AG04450 (cell line): ENCODE measurements at regions not wholly inside any gene's neighbourhood (a gene's known extent, or its start where the extent isn't known, plus 50 kb on each side); places are given as distances from the start of the nearest gene placed in this dataset.

ENCODE experiments used
- CTCF ChIA-PET: fragments of 300-600, 350-600 bp; formaldehyde crosslinking; extraction: SDS; loops from one replicate; lab custom pipeline; 2022; ENCODE audit warnings: antibody characterized with exemption, inconsistent platforms; lab: Charles Lee
- POLR2A ChIA-PET: fragments of 350-600 bp; formaldehyde crosslinking; extraction: SDS; loops from one replicate; lab custom pipeline; 2021; ENCODE audit warnings: antibody characterized with exemption, inconsistent platforms; lab: Yijun Ruan, JAX
- DNase-seq: peaks from one replicate; pipeline ENCODE4 v3.0.0-alpha.2; 2011; ENCODE audit warnings: low read depth, low spot score
- H3K27ac ChIP-seq: one replicate; pipeline ENCODE4 v1.5.1; 2012; ENCODE audit warnings: low read depth, low read length, control low read depth
- H3K27me3 ChIP-seq: one replicate; pipeline ENCODE4 v1.6.0; 2012; ENCODE audit warnings: low read length; ENCODE audit not compliant: control insufficient read depth, insufficient read depth
- H3K4me3 ChIP-seq: 2 replicates; pipeline ENCODE4 v1.5.1; 2011; ENCODE audit warnings: mild to moderate bottlenecking, low read depth, low read length, control low read depth
- H3K9me3 ChIP-seq: 2 replicates; pipeline ENCODE4 v1.5.1; 2012; ENCODE audit warnings: low read length; ENCODE audit not compliant: control insufficient read depth, insufficient read depth
- TF ChIP-seq, protein P1 (sequence below): IDR thresholded peaks from 2 replicates; pipeline ENCODE4 v1.5.1; 2011; ENCODE audit warnings: low read depth, low read length, control low read depth, inconsistent platforms

DNA sequence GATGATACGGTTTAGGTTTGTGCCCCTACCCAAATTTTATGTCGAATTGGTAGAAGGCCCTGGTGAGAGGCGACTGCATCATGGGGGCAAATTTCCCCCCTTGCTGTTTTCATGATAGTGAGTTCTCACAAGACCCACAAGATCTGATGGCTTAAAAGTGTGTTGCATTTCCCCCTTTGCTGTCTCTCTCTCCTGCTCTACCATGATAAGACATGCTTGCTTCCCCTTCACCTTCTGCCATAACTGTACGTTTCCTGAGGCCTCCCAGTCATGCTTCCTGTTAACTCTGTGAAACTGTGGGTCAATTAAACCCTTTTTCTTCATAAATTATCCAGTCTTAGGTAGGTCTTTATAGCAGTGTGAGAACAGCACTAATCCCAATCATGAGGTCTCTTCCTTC is 381.2 kb downstream of the RSL24D1 start:
- Histone ChIP-seq H3K4me3 (no peak overlapping the region), H3K27me3 (no peaks in the 10 kb centered on the region), H3K27ac (no peak overlapping the region), H3K9me3 (peaks cover 6% of the 10 kb centered on the region; the same call in 1 of the 2 replicates)
- ChIA-PET CTCF (no interaction called here), POLR2A (no interaction called here)
- no peak for DNase-seq
- TF ChIP-seq, protein P1, sequence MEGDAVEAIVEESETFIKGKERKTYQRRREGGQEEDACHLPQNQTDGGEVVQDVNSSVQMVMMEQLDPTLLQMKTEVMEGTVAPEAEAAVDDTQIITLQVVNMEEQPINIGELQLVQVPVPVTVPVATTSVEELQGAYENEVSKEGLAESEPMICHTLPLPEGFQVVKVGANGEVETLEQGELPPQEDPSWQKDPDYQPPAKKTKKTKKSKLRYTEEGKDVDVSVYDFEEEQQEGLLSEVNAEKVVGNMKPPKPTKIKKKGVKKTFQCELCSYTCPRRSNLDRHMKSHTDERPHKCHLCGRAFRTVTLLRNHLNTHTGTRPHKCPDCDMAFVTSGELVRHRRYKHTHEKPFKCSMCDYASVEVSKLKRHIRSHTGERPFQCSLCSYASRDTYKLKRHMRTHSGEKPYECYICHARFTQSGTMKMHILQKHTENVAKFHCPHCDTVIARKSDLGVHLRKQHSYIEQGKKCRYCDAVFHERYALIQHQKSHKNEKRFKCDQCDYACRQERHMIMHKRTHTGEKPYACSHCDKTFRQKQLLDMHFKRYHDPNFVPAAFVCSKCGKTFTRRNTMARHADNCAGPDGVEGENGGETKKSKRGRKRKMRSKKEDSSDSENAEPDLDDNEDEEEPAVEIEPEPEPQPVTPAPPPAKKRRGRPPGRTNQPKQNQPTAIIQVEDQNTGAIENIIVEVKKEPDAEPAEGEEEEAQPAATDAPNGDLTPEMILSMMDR = no peak

- H3K4me3 ChIP-seq = no peak overlapping the region
- TF ChIP-seq, protein P1 = no peak
- peaks cover 3% of the 10 kb centered on the region; the same call in 1 of the 2 replicates for H3K9me3 ChIP-seq
- ChIA-PET POLR2A (no interaction called here), CTCF (no interaction called here)
- H3K27me3 ChIP-seq = no peaks in the 10 kb centered on the region
- H3K27ac ChIP-seq = no peak overlapping the region
- DNase-seq = no peak
Observed at GRCh38 chr15:54812383-54812782, 384.4 kb downstream of the RSL24D1 start.

- POLR2A ChIA-PET = no interaction called here
- TF ChIP-seq, protein P1 = no peak
- DNase-seq = no peak
- H3K9me3 ChIP-seq = peaks cover 3% of the 10 kb centered on the region; the same call in 1 of the 2 replicates
- H3K4me3 ChIP-seq = no peak overlapping the region
- H3K27ac ChIP-seq = no peak overlapping the region
- no peaks in the 10 kb centered on the region for H3K27me3 ChIP-seq
- CTCF ChIA-PET = no interaction called here
Observed at GRCh38 chr15:54810496-54810895, 386.2 kb downstream of the RSL24D1 start.

DNA sequence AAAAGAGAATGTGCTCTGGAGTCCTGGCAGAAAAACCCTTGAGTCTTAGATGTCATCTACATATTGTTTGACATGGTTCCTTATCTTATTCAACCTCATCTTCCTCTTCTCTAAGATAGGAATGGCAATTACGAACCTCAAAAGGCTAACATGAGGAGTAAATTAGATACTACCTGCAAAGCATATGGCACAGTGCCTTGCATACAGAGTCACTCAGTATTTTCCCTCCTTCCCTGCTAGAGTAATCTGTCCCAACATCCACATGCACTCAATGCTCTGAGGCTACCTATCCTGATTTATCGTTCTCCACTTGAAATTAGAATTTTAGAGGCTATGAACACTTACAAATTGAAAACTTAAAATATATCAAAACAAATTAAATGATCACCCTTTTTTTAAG is 386.7 kb downstream of the RSL24D1 start:
- Histone ChIP-seq H3K9me3 (peaks cover 3% of the 10 kb centered on the region; the same call in 1 of the 2 replicates), H3K27ac (no peak overlapping the region), H3K27me3 (no peaks in the 10 kb centered on the region), H3K4me3 (no peak overlapping the region)
- no peak for DNase-seq
- TF ChIP-seq, protein P1 = no peak
- ChIA-PET CTCF (no interaction called here), POLR2A (no interaction called here)

DNA sequence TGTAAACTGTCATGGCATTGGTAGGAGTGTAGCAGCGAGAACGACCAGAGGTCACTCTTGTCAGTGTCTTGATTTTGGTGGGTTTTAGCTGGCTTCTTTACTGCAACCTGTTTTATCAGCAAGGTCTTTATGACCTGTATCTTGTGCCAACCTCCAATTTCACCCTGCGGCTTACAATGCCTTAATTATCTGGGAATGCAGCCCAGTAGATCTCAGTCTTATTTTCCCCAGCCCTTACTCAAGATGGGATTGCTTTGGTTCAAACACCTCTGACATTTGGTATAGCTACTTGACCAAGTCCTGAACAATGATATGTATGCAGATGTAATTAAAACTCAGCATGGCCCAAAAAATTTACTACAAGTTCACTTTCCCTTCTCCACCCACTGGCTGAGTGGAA is 388.4 kb downstream of the RSL24D1 start:
- DNase-seq = no peak
- TF ChIP-seq, protein P1 = no peak
- Histone ChIP-seq H3K27ac (no peak overlapping the region), H3K27me3 (no peaks in the 10 kb centered on the region), H3K9me3 (no peaks in the 10 kb centered on the region), H3K4me3 (no peak overlapping the region)
- CTCF ChIA-PET = no interaction called here
- POLR2A ChIA-PET = no interaction called here
